GM12892 (cell line): ENCODE measurements at regions not wholly inside any gene's neighbourhood (a gene's known extent, or its start where the extent isn't known, plus 50 kb on each side); places are given as distances from the start of the nearest gene placed in this dataset.
A peak's percentile ranks its signal among the peaks of the same experiment; 100 is the strongest.

Source experiments
- DNase-seq: peaks from one replicate; pipeline ENCODE4 v3.0.0; 2011; ENCODE audit not compliant: insufficient read length
- FAIRE-seq: peaks from 2 replicates; lab custom pipeline; 2011; peaks lifted over from hg19 to GRCh38; lab: Jason Lieb, UNC
- POLR2A ChIP-seq: IDR thresholded peaks from 2 replicates; pipeline ENCODE4 v1.6.1; 2011; ENCODE audit warnings: low read depth, low read length, control low read depth
- POLR2AphosphoS5 ChIP-seq: IDR thresholded peaks from 2 replicates; pipeline ENCODE4 v1.6.1; 2011; ENCODE audit warnings: low read depth, low read length, control low read depth
- TAF1 ChIP-seq: IDR thresholded peaks from 2 replicates; pipeline ENCODE4 v1.6.1; 2011; ENCODE audit warnings: low read depth, mild to moderate bottlenecking, control low read depth, low read length, borderline replicate concordance

GRCh38 chr10:88023676-88024075, 160.3 kb downstream of the PTEN start:
- TF ChIP-seq POLR2A = no peak
- TF ChIP-seq TAF1 = no peak
- no peak for TF ChIP-seq POLR2AphosphoS5
- DNase-seq = no peak
- no peak for FAIRE-seq

- TF ChIP-seq POLR2A (no peak), POLR2AphosphoS5 (no peak), TAF1 (no peak)
- no peak for FAIRE-seq
- no peak for DNase-seq
Observed at GRCh38 chr10:88026031-88026430, 162.6 kb downstream of the PTEN start.

- no peak for TF ChIP-seq POLR2AphosphoS5
- no peak for TF ChIP-seq POLR2A
- no peak for TF ChIP-seq TAF1
- peak; percentile 14 for DNase-seq
- peak; percentile 82 for FAIRE-seq
Observed at GRCh38 chr10:88027570-88027969, 164.1 kb downstream of the PTEN start.

- FAIRE-seq = no peak
- DNase-seq = no peak
- no peak for TF ChIP-seq TAF1
- no peak for TF ChIP-seq POLR2AphosphoS5
- TF ChIP-seq POLR2A = no peak
Observed at GRCh38 chr10:88028072-88028471, 164.6 kb downstream of the PTEN start.

GRCh38 chr10:88028654-88029053, 165.2 kb downstream of the PTEN start:
- DNase-seq = no peak
- TF ChIP-seq TAF1 (no peak), POLR2AphosphoS5 (no peak), POLR2A (no peak)
- FAIRE-seq = peak; percentile 17

GRCh38 chr10:88032566-88032965, 169.1 kb downstream of the PTEN start:
- no peak for DNase-seq
- FAIRE-seq = no peak
- TF ChIP-seq TAF1 (no peak), POLR2A (no peak), POLR2AphosphoS5 (no peak)

GRCh38 chr10:88033385-88033784, 170.0 kb downstream of the PTEN start:
- DNase-seq = no peak
- TF ChIP-seq TAF1 (no peak), POLR2A (no peak), POLR2AphosphoS5 (no peak)
- no peak for FAIRE-seq

GRCh38 chr10:88033793-88034192, 170.4 kb downstream of the PTEN start:
- TF ChIP-seq POLR2A = no peak
- TF ChIP-seq POLR2AphosphoS5 = no peak
- TF ChIP-seq TAF1 = no peak
- no peak for DNase-seq

GRCh38 chr10:88036126-88036525, 172.7 kb downstream of the PTEN start:
- FAIRE-seq (no peak), DNase-seq (no peak)
- no peak for TF ChIP-seq POLR2A
- TF ChIP-seq POLR2AphosphoS5 = no peak
- TF ChIP-seq TAF1 = no peak

More at GRCh38 chr10:88033793-88034192, 170.4 kb downstream of the PTEN start:
- no peak for FAIRE-seq

- TF ChIP-seq TAF1 = no peak
- no peak for TF ChIP-seq POLR2A
- no peak for TF ChIP-seq POLR2AphosphoS5
- no peak for FAIRE-seq
- DNase-seq = no peak
Observed at GRCh38 chr10:88037623-88038022, 174.2 kb downstream of the PTEN start.

- DNase-seq = no peak
- FAIRE-seq = no peak
- no peak for TF ChIP-seq POLR2AphosphoS5
- TF ChIP-seq TAF1 = no peak
- no peak for TF ChIP-seq POLR2A
Observed at GRCh38 chr10:88038268-88038667, 174.8 kb downstream of the PTEN start.

GRCh38 chr10:88039496-88040200, 176.2 kb downstream of the PTEN start:
- no peak for DNase-seq
- TF ChIP-seq POLR2AphosphoS5 = no peak
- no peak for TF ChIP-seq TAF1
- no peak for TF ChIP-seq POLR2A
- FAIRE-seq = peak; percentile 74
